22Rv1 (cell line): ENCODE measurements at regions not wholly inside any gene's neighbourhood (a gene's known extent, or its start where the extent isn't known, plus 50 kb on each side); places are given as distances from the start of the nearest gene placed in this dataset.

Experiments used
- ZFX ChIP-seq: fragments of 450-650 bp; IDR thresholded peaks from 2 replicates; pipeline ENCODE4 v1.6.1; 2017; ENCODE audit warnings: antibody characterized with exemption, borderline replicate concordance
- TF ChIP-seq, protein P1 (sequence below): fragments of 450-650 bp; IDR thresholded peaks from 2 replicates; pipeline ENCODE4 v1.5.1; 2017; ENCODE audit warnings: mild to moderate bottlenecking

- TF ChIP-seq, protein P1, sequence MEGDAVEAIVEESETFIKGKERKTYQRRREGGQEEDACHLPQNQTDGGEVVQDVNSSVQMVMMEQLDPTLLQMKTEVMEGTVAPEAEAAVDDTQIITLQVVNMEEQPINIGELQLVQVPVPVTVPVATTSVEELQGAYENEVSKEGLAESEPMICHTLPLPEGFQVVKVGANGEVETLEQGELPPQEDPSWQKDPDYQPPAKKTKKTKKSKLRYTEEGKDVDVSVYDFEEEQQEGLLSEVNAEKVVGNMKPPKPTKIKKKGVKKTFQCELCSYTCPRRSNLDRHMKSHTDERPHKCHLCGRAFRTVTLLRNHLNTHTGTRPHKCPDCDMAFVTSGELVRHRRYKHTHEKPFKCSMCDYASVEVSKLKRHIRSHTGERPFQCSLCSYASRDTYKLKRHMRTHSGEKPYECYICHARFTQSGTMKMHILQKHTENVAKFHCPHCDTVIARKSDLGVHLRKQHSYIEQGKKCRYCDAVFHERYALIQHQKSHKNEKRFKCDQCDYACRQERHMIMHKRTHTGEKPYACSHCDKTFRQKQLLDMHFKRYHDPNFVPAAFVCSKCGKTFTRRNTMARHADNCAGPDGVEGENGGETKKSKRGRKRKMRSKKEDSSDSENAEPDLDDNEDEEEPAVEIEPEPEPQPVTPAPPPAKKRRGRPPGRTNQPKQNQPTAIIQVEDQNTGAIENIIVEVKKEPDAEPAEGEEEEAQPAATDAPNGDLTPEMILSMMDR = no peak
- TF ChIP-seq ZFX = no peak
These were observed 1354.3 kb upstream of the DIAPH2 start for GRCh38 chrX:95330292-95330691.
